ENCODE measurements at regions not wholly inside any gene's neighbourhood (a gene's known extent, or its start where the extent isn't known, plus 50 kb on each side); places are given as distances from the start of the nearest gene placed in this dataset.
"Not testable (repeated sequence)": the region's sequence is repeated elsewhere in the genome, so short reads cannot be mapped to it uniquely, and the experiment has no call there.

GRCh38 chr4:155037031-155037430 lies 171.4 kb upstream of the NPY2R start:
- DNase-seq = no peak

DNA sequence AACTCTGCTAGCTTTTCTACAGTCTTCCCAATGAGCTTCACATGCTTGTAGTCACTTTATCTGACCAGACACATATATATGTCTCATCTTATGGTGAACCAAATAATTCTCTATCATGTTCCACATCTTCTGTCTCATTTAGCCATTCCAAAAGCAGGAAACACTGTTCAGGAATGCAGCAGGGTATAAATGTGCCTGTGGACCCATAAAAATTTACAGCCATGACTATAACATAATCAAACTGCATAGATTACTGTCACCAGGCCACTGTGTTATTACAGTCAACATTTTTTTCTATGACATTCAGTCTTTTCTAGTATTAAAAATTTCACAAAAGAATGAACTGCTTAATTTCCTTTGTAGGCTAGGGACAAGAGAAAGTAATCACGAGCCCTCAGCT lies 170.0 kb upstream of the NPY2R start:
- no peak for DNase-seq

DNA sequence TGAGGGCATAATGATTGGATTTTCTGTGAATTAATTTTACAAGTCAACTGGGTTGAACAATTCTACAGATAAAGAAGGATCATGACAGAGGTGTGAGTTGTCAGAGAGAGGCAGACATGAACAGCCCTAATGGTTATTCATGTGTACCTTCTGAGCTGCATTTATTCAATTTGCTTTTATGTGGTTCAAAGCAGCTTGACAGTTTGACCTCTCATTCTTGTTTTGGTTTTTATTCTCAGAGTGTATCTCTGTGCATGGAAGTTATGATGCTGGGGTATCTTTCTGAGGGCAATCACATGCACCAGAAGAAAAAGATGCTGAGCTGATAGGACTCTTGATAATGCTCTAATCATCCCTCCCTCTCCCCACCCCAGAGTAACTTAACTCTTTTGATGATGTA lies 169.3 kb upstream of the NPY2R start:
- DNase-seq = no peak

DNA sequence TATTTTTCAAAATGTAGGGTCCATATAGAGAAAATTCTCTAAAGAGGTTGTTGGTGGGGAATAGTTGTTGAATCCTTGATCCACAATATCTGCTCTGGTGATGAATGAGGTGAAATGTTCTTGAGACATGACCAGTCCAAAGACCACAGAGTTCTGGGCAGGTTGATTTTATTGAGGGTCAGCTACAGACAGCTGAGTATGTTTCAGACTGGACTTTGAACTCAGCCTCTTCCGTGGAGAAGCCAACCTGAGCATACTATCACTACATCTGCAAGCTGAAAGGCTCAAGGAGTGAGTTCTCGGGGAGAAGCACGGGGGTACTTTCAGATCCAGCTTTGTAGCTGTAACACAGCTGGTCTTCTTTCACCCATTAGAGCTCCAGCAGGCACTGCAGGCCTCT lies 168.4 kb upstream of the NPY2R start:
- DNase-seq = no peak

DNA sequence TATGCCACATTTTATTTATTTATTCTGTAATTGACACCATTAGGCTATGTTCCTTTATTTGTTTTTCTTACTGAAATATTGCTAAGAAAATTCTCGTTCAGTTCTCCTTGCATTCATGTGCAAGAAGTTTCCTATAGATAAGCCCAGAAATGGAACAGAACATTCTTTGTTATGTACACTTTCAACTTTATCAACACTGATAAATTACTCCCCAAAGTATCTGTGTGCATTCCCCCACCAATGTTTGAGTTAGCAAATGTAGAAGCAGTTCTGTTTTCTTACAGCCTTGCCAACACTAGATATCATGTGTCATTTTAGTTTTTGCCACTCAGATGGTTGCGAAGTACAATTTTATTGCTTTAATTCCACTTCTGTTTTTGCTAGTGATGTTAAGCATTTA lies 166.4 kb upstream of the NPY2R start:
- DNase-seq = no peak

GRCh38 chr4:155044251-155044650 lies 164.2 kb upstream of the NPY2R start:
- not testable (repeated sequence) for DNase-seq

GRCh38 chr4:155047755-155048154 lies 160.7 kb upstream of the NPY2R start:
- DNase-seq = no peak

DNA sequence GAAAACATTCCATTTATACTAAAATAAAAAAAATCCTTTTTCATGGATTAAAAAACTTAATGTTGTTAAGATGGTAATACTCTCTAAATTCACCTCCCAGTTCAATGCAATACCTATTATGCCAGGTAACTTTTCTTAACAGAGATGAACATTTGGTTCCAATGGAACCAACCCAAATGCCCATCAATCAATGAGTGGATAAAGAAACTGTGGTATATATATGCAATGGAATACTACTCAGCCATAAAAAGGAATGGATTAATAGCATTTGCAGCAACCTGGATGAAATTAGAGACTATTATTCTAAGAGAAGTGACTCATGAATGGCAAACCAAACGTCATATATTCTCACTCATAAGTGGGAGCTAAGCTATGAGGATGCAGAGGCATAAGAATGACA lies 154.4 kb upstream of the NPY2R start:
- DNase-seq = not testable (repeated sequence)

GRCh38 chr4:155060419-155060818 lies 148.0 kb upstream of the NPY2R start:
- DNase-seq = no peak

DNA sequence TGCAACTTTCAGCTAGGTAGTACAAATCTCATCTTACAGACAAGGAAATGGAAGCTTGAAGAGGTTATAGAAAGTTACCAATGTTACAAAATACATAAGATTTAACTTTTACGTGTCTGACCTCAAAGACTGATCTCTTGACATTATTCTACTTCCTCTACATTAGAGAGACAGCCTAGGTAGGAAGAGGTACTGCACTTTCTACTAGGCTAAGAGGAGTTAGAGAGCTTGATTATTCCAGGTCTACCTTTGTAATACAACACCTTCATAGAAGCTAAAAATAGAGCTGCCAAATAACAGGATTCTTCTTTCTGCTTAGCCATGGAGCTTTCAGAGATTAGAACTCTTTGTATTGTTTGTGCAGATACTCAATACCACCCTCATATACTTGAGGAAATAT lies 147.6 kb upstream of the NPY2R start:
- no peak for DNase-seq

DNA sequence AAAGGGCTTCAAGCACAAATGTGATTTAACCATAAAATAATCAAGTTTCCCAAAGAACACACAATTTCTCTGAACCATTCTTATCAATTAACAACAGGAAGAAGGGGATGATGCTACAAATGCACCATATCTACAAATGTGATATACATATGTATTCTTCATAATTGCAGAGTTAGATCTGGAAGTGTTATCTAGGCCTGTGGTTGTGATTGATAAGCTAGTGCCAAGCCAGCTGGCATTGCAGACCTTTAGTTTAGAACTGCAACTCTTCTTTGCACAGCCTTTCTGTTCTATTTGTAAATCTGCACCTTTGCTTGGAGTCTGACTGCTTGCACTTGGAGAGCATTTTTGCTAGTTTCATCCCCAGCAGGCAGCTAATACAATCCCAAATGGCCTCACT lies 145.5 kb upstream of the NPY2R start:
- DNase-seq = no peak

GRCh38 chr4:155064934-155065333 lies 143.5 kb upstream of the NPY2R start:
- DNase-seq = not testable (repeated sequence)

DNA sequence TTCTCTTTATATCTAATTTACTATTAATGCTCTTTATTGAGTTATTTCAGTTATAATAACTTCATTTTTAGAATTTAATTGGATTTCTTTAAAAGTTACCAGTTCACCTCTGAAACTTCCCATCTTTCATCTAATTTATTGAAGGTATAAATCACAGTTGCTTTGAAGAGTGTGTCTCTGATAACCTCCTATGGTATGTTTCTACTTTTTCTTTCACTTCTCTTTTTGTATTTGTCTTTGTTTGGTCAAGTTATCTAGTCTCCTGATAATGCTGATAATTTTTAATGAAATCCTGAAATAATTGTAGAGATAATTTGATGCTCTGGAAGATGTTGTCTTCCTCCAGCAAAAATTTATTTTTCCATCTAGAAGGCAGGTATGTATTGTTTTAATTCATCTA lies 141.6 kb upstream of the NPY2R start:
- DNase-seq = no peak

DNA sequence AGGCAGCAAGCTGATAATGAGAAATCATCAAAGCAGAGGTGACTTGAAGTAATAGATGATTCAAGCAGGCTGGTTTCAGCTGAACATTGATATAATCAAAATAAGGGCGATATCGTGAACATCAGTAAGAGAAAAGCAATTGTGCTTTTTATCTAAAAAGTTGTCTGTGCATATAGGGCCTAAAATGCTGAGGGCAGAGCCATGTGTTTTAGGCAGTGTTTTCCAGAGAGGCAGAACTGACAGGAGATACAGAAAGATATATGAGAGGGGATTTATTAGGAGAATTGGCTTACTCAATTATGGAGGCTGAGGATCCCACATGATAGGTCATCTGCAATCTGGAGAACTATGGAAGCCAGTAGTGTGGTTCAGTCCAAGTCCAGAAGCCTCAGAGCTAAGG lies 136.5 kb upstream of the NPY2R start:
- no peak for DNase-seq

DNA sequence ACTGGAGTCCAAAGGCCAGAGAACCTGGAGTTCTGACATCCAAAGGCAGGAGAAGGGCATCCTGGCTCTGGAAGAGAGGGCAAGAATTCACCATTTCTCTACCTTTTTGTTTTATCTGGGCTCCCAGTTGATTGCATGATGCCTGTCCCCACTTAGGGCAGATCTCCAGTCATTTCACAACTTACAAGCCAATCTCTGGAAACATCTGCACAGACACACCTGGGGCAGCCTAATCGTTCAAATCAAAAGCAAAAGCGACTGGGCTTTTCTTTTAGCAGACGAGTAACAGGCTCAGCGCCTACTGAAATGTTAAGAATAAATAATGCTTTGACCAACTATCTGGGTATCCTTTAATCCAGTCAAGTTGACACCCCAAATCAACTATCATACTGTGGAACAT lies 136.0 kb upstream of the NPY2R start:
- DNase-seq = no peak

DNA sequence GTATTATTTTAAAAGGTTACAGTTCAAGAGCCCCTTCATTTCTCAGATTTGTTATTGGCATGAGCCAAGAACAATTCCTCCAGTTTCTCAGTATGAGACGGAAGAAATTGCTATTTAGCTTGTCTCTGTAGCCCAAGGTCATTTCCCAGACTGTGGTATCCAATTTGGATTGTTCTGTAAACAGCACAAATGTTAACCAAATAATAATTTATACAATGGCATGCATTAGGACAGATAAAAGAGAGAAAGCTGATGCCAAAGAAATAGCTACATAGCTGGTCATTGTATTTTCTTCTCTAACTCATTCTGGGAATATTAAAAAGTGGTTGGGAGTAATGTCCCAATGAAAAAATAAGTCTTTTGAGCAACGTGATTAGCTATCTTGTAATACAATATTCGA lies 134.6 kb upstream of the NPY2R start:
- no peak for DNase-seq

GRCh38 chr4:155076256-155076785 lies 132.1 kb upstream of the NPY2R start:
- no peak for DNase-seq

DNA sequence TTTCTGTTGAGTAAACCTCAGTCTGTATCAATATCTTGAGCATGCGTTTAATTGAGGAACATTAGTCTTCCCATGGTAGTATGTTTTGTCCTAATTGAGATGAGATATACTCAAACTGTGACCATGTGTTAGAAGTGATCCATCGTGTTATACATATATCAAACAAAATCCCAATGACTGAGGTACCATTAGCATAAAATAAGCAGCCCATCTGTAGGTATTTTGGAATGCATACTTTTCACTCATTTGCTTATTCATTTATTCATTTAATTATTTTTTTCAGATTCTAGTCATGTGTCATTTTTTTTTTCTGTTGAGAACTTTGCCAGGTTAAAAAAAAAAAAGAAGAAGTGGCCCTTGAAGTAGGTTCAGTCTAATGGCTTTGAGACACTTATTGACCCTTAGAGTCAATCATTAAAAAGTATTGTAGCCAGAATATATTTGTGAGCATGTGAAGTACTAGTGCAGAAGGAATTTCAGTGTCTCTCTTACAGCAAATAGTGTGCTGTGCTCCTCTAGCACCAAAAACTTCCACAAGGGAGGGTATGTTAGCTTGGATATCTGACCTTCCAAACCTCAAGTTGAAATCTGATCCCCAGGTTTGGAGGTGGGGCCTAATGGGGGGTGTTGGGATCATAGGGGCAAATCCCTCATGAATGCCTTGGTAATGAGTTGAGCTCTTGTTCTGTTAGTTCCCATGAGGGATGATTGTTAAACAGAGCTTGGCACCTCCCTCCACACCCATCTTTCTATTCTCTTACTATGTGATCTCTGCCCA lies 130.8 kb upstream of the NPY2R start:
- DNase-seq = no peak

- no peak for DNase-seq
These were observed 128.6 kb upstream of the NPY2R start for GRCh38 chr4:155079871-155080270.

DNA sequence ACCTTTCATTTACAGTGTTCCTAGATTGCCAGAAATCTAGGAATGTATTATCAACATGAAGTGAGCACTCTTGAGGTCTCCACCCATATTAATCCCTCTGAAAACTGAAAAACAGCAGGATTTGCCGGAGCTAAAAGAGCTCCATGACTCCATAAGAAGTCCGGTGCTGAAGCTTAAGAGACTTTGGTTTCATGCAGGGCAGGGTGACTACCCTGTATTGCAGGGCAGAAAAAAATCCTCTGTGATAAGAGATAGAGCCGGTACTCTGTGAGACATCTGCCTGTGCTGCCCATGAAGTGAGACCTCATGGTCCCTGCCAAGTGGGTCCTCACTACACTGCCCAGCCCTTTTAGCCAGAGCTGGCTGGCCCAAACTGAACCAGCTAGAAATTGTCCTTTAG lies 127.2 kb upstream of the NPY2R start:
- no peak for DNase-seq

GRCh38 chr4:155085843-155086530 lies 122.4 kb upstream of the NPY2R start:
- DNase-seq = no peak

GRCh38 chr4:155094201-155094820 lies 114.1 kb upstream of the NPY2R start:
- DNase-seq = no peak

- DNase-seq = no peak
These were observed 109.2 kb upstream of the NPY2R start for GRCh38 chr4:155099231-155099630.

GRCh38 chr4:155106629-155107028 lies 101.8 kb upstream of the NPY2R start:
- DNase-seq = no peak

Measured in inflammatory macrophage treated with lipopolysaccharide for 1 hour (primary cell).